GM12878 (cell line): ENCODE measurements at regions not wholly inside any gene's neighbourhood (a gene's known extent, or its start where the extent isn't known, plus 50 kb on each side); places are given as distances from the start of the nearest gene placed in this dataset.

ENCODE experiments used
- ATAC-seq: fragments of 200-7000 bp; cut with Tn5 transposase; 3 replicates; pipeline ENCODE4 v1.9.1; 2020; ENCODE audit warnings: mild to moderate bottlenecking, moderate library complexity
- BruUV-seq: library from RNA; stranded (reverse); fragments of 400-500 nt; replicated peaks from 2 replicates; lab custom pipeline; 2021; lab: Mats Ljungman, UMichigan
- CTCF ChIA-PET: fragments of 300-600 bp; sonication (Branson Sonifier 250); formaldehyde crosslinking; extraction: SDS; loops from one replicate; lab custom pipeline; 2021; ENCODE audit warnings: inconsistent platforms; lab: Yijun Ruan, JAX
- POLR2A ChIA-PET: fragments of 350-600 bp; formaldehyde crosslinking; extraction: SDS; loops from one replicate; lab custom pipeline; 2021; ENCODE audit warnings: inconsistent platforms; lab: Charles Lee
- RAD21 ChIA-PET: fragments of 300-600 bp; sonication (Branson Sonifier 250); formaldehyde crosslinking; loops from one replicate; lab custom pipeline; 2023; ENCODE audit warnings: antibody characterized with exemption; ENCODE audit not compliant: unreplicated experiment; lab: Charles Lee
- SMC1A ChIA-PET: fragments of 300-600 bp; sonication (Branson Sonifier 250); formaldehyde crosslinking; loops from one replicate; lab custom pipeline; 2023; ENCODE audit not compliant: unreplicated experiment, uncharacterized antibody; lab: Charles Lee
- DNase-seq: peaks from one replicate; pipeline ENCODE4 v3.0.0-alpha.2; 2011; ENCODE audit warnings: low read depth, low spot score
- FAIRE-seq: peaks from 3 replicates; lab custom pipeline; 2011; peaks lifted over from hg19 to GRCh38; lab: Jason Lieb, UNC
- H2AFZ ChIP-seq: 2 replicates; pipeline ENCODE4 v1.6.0; 2011; ENCODE audit warnings: low read depth, low read length, control low read depth; ENCODE audit not compliant: control insufficient read depth
- H3K27ac ChIP-seq: 2 replicates; pipeline ENCODE4 v1.5.1; 2011; ENCODE audit warnings: control low read depth; ENCODE audit not compliant: control insufficient read depth, insufficient read depth
- H3K27me3 ChIP-seq, 2 experiments: replicated peaks in 1 of 2; 2 replicates each; pipeline versions ENCODE4 v1.6.0 to v1.6.1; 2011; ENCODE audit warnings: low read length in 1 of 2; ENCODE audit not compliant: control insufficient read depth in 2 of 2, insufficient read depth in 2 of 2
- H3K36me3 ChIP-seq, 2 experiments: 2 replicates each; pipeline ENCODE4 v1.5.1; 2011; ENCODE audit warnings: low read length in 1 of 2; ENCODE audit not compliant: control insufficient read depth in 2 of 2, insufficient read depth in 2 of 2
- H3K4me1 ChIP-seq: 2 replicates; pipeline ENCODE4 v1.6.1; 2011; ENCODE audit warnings: mild to moderate bottlenecking, low read length, moderate library complexity, mixed read lengths; ENCODE audit not compliant: control insufficient read depth, insufficient read depth
- H3K4me2 ChIP-seq: 2 replicates; pipeline ENCODE4 v1.6.0; 2011; ENCODE audit warnings: control low read depth; ENCODE audit not compliant: control insufficient read depth, insufficient read depth
- H3K4me3 ChIP-seq: fragments of 200-600 bp; sonication (generic); 2 replicates; pipeline ENCODE4 v1.5.1; 2016
- H3K79me2 ChIP-seq: 2 replicates; pipeline ENCODE4 v1.6.0; 2011; ENCODE audit warnings: low read length; ENCODE audit not compliant: control insufficient read depth, insufficient read depth
- H3K9ac ChIP-seq: 2 replicates; pipeline ENCODE4 v1.8.0; 2011; ENCODE audit warnings: low read length, control low read depth, mixed read lengths; ENCODE audit not compliant: control insufficient read depth, insufficient read depth
- H3K9me3 ChIP-seq: replicated peaks from 3 replicates; pipeline ENCODE4 v1.5.1; 2011; ENCODE audit warnings: mild to moderate bottlenecking, low read length; ENCODE audit not compliant: control insufficient read depth, insufficient read depth
- H4K20me1 ChIP-seq: 2 replicates; pipeline ENCODE4 v1.6.0; 2011; ENCODE audit not compliant: control insufficient read depth, insufficient read depth
- ATF3 ChIP-seq: IDR thresholded peaks from 2 replicates; pipeline ENCODE4 v1.6.1; 2011; ENCODE audit warnings: low read depth, mild to moderate bottlenecking, low read length, moderate library complexity, borderline replicate concordance; ENCODE audit errors: extremely low read depth
- BRCA1 ChIP-seq: IDR thresholded peaks from 2 replicates; pipeline ENCODE4 v1.6.1; 2011; ENCODE audit warnings: low read depth, low read length, improper control_type of control experiment
- DPF2 ChIP-seq: fragments of 450-650 bp; IDR thresholded peaks from 2 replicates; pipeline ENCODE4 v1.6.1; 2017; ENCODE audit warnings: mild to moderate bottlenecking
- E4F1 ChIP-seq: fragments of 450-650 bp; IDR thresholded peaks from 2 replicates; pipeline ENCODE4 v1.6.1; 2018; ENCODE audit warnings: borderline replicate concordance, mild to moderate bottlenecking; ENCODE audit not compliant: partially characterized antibody
- EZH2 ChIP-seq: IDR thresholded peaks from 2 replicates; pipeline ENCODE4 v1.6.1; 2012; ENCODE audit warnings: low read depth, mild to moderate bottlenecking, control low read depth, inconsistent platforms, low read length, borderline replicate concordance; ENCODE audit not compliant: control insufficient read depth
- GABPA ChIP-seq: IDR thresholded peaks from 2 replicates; pipeline ENCODE4 v1.6.1; 2014; ENCODE audit warnings: antibody characterized with exemption, low read depth, mild to moderate bottlenecking, inconsistent platforms
- MXI1 ChIP-seq: fragments of 150-350 bp; IDR thresholded peaks from 2 replicates; pipeline ENCODE4 v1.6.1; 2011; ENCODE audit warnings: low read depth, mild to moderate bottlenecking, inconsistent platforms, low read length, improper control_type of control experiment
- MYC ChIP-seq: IDR thresholded peaks from 2 replicates; pipeline ENCODE4 v1.6.1; 2011; ENCODE audit warnings: mild to moderate bottlenecking, low read length, moderate library complexity, inconsistent platforms; ENCODE audit not compliant: insufficient read depth, insufficient replicate concordance, insufficient read length, severe bottlenecking
- RAD51 ChIP-seq: fragments of 450-650 bp; IDR thresholded peaks from 2 replicates; pipeline ENCODE4 v1.6.1; 2016; ENCODE audit warnings: moderate library complexity, mild to moderate bottlenecking, inconsistent platforms
- SMC3 ChIP-seq: IDR thresholded peaks from 2 replicates; pipeline ENCODE4 v1.6.1; 2011; ENCODE audit warnings: low read length, improper control_type of control experiment, borderline replicate concordance
- TARDBP ChIP-seq: IDR thresholded peaks from 2 replicates; pipeline ENCODE4 v1.6.1; 2016; ENCODE audit warnings: borderline replicate concordance
- WGBS: methylation state at CpG from one replicate; pipeline ENCODE4 v1.1.6; 2016; ENCODE audit warnings: low lambda C conversion rate; ENCODE audit not compliant: insufficient replicate concordance, insufficient coverage; ENCODE audit errors: missing lambda C conversion rate; 5-methylcytosine and 5-hydroxymethylcytosine counted together
- in situ Hi-C: fragments of 300-500 bp; cut with MboI; formaldehyde crosslinking; loops from 9 replicates; pipeline ENCODE4 v1.14.3; 2018; ENCODE audit warnings: mixed read lengths
- intact Hi-C: fragments of 100-400 bp; cut with micrococcal nuclease; formaldehyde crosslinking; loops from one replicate; pipeline ENCODE4 v1.14.2; 2022; ENCODE audit not compliant: unreplicated experiment

- in situ Hi-C loops (no loop called here), intact Hi-C loops (no loop called here)
- WGBS: 26% methylated on average over 5 of the region's 5 CpGs
Observed at GRCh38 chr9:23493219-23493618, 332.8 kb downstream of the ELAVL2 start.

GRCh38 chr9:23496489-23497136 is 329.4 kb downstream of the ELAVL2 start:
- H3K4me1 ChIP-seq: no peaks in the 10 kb centered on the region
- H4K20me1 ChIP-seq: no peaks in the 10 kb centered on the region
- no peak overlapping the region for H3K9ac ChIP-seq
- H3K9me3 ChIP-seq: no peaks in the 10 kb centered on the region
- intact Hi-C loops: no loop called here
- no peak overlapping the region for H2AFZ ChIP-seq
- ChIA-PET CTCF (interaction anchor here (1.7 kb wide), 1 partner anchor 374 kb away, joined by 4 read pairs; no protein-coding TSS in a partner anchor), SMC1A (interaction anchor here (0.8 to 1.0 kb wide), 3 partner anchors 9 to 248 kb away, joined by 3 read pairs; no protein-coding TSS in a partner anchor), POLR2A (no interaction called here), RAD21 (no interaction called here)
- no peaks in the 10 kb centered on the region for H3K79me2 ChIP-seq
- no peak overlapping the region for H3K27ac ChIP-seq
- WGBS: 16% methylated on average over 2 of the region's 2 CpGs
- DNase-seq: no peak
- no peak overlapping the region for H3K4me3 ChIP-seq
- no peaks in the 10 kb centered on the region for H3K36me3 ChIP-seq
- FAIRE-seq: no peak
- H3K4me2 ChIP-seq: no peak overlapping the region
- ATAC-seq: no peak
- in situ Hi-C loops: no loop called here
- BruUV-seq: no TSS peak
- no peaks in the 10 kb centered on the region for H3K27me3 ChIP-seq
- no peak for TF ChIP-seq TARDBP
- no peak for TF ChIP-seq EZH2
- no peak for TF ChIP-seq E4F1
- no peak for TF ChIP-seq ATF3
- TF ChIP-seq SMC3: no peak
- TF ChIP-seq DPF2: no peak
- TF ChIP-seq BRCA1: no peak
- TF ChIP-seq MXI1: no peak

More at GRCh38 chr9:23493219-23493618, 332.8 kb downstream of the ELAVL2 start:
- no peak for TF ChIP-seq MYC
- TF ChIP-seq RAD51: no peak
- TF ChIP-seq GABPA: no peak
- DNase-seq (no peak), ATAC-seq (no peak), FAIRE-seq (no peak)
- Histone ChIP-seq H3K36me3 (no peaks in the 10 kb centered on the region), H3K9ac (no peak overlapping the region), H4K20me1 (no peaks in the 10 kb centered on the region), H3K9me3 (no peaks in the 10 kb centered on the region), H3K4me1 (no peaks in the 10 kb centered on the region), H3K79me2 (no peaks in the 10 kb centered on the region), H3K27me3 (no peaks in the 10 kb centered on the region), H3K4me2 (no peak overlapping the region), H3K4me3 (no peak overlapping the region), H3K27ac (no peak overlapping the region), H2AFZ (no peak overlapping the region)
- RAD21 ChIA-PET: interaction anchor here (1.5 to 1.9 kb wide), 2 partner anchors 199 to 209 kb away, joined by 4 to 10 read pairs; no protein-coding TSS in a partner anchor
- CTCF ChIA-PET: interaction anchor here (0.6 to 3.6 kb wide), 6 partner anchors 18 to 683 kb away, joined by 3 to 24 read pairs (median 4); no protein-coding TSS in a partner anchor
- POLR2A ChIA-PET: no interaction called here
- SMC1A ChIA-PET: interaction anchor here (0.9 to 1.3 kb wide), 3 partner anchors 371 to 1023 kb away, joined by 3 to 4 read pairs (median 4); no protein-coding TSS in a partner anchor
- no TSS peak for BruUV-seq
